PFSK-1 (cell line): ENCODE measurements at regions not wholly inside any gene's neighbourhood (a gene's known extent, or its start where the extent isn't known, plus 50 kb on each side); places are given as distances from the start of the nearest gene placed in this dataset.

Experiments used
- FOXP2 ChIP-seq: optimal IDR thresholded peaks from 2 replicates; pipeline ENCODE3; 2011; ENCODE audit warnings: borderline replicate concordance, control low read depth, inconsistent platforms; ENCODE audit not compliant: insufficient read depth; ENCODE audit errors: extremely low read length, extremely low read depth
- POLR2AphosphoS5 ChIP-seq: IDR thresholded peaks from 2 replicates; pipeline ENCODE4 v1.6.1; 2012; ENCODE audit warnings: low read depth, mild to moderate bottlenecking, control low read depth, low read length, moderate library complexity
- REST ChIP-seq, 2 experiments: IDR thresholded peaks; 2 replicates each; pipeline versions ENCODE4 v1.6.1 to v1.8.0; 2011 to 2012; ENCODE audit warnings: low read depth in 2 of 2, low read length in 2 of 2, control low read depth in 1 of 2, inconsistent platforms in 1 of 2, mild to moderate bottlenecking in 1 of 2, moderate library complexity in 1 of 2; ENCODE audit not compliant: insufficient read depth in 1 of 2
- SIN3A ChIP-seq: IDR thresholded peaks from 2 replicates; pipeline ENCODE4 v1.6.1; 2012; ENCODE audit warnings: mild to moderate bottlenecking, low read length, moderate library complexity, borderline replicate concordance; ENCODE audit not compliant: insufficient read depth
- TAF1 ChIP-seq: IDR thresholded peaks from 2 replicates; pipeline ENCODE4 v1.6.1; 2012; ENCODE audit warnings: low read length, control low read depth, borderline replicate concordance; ENCODE audit not compliant: insufficient read depth

- TF ChIP-seq FOXP2 = no peak
- TF ChIP-seq REST (IDR thresholded peaks at IDR 0.05; ENCODE audit: insufficient read depth in 1 of 2, low read depth in 2 of 2, low read length in 2 of 2) = no peak
- no peak for TF ChIP-seq TAF1
- TF ChIP-seq SIN3A = no peak
- no peak for TF ChIP-seq POLR2AphosphoS5
Measured at GRCh38 chr15:38058596-38059075, 124.2 kb downstream of the TMCO5A start.

GRCh38 chr15:38059665-38060064, 125.2 kb downstream of the TMCO5A start:
- TF ChIP-seq FOXP2 = no peak

GRCh38 chr15:38061856-38062649, 127.6 kb downstream of the TMCO5A start:
- no peak for TF ChIP-seq TAF1
- TF ChIP-seq REST (IDR thresholded peaks at IDR 0.05; ENCODE audit: insufficient read depth in 1 of 2, low read depth in 2 of 2, low read length in 2 of 2) = no peak
- TF ChIP-seq FOXP2 = no peak
- no peak for TF ChIP-seq POLR2AphosphoS5
- no peak for TF ChIP-seq SIN3A

GRCh38 chr15:38062696-38063095, 128.3 kb downstream of the TMCO5A start:
- TF ChIP-seq SIN3A (no peak), TAF1 (no peak), REST (IDR thresholded peaks at IDR 0.05; ENCODE audit: insufficient read depth in 1 of 2, low read depth in 2 of 2, low read length in 2 of 2) (no peak), FOXP2 (no peak), POLR2AphosphoS5 (no peak)

GRCh38 chr15:38065721-38066345, 131.4 kb downstream of the TMCO5A start:
- TF ChIP-seq SIN3A (no peak), POLR2AphosphoS5 (no peak), REST (IDR thresholded peaks at IDR 0.05; ENCODE audit: insufficient read depth in 1 of 2, low read depth in 2 of 2, low read length in 2 of 2) (no peak), TAF1 (no peak), FOXP2 (no peak)
